ENCODE measurements at regions not wholly inside any gene's neighbourhood (a gene's known extent, or its start where the extent isn't known, plus 50 kb on each side); places are given as distances from the start of the nearest gene placed in this dataset.

DNA sequence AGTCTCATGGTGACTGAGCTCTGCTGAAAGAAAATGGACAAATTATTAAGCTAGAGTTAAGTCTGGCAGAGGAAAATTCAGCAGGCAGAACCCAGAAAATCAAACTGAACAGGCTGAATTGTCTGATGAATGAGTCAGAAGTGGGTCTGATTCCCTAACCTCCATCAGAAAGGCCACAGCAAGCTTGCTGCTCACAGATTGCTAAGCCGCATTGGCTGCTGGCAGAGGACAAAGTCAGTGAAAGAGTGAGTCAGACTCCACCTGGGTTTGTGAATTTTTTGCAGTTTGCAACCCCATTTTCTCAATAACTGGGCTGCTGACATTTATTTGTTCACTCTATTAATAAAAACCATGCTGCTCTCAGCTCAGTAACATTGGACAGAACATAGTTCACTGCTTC is 191.3 kb downstream of the EPM2A start (continued):
- TF ChIP-seq CHD7 (IDR thresholded peaks at IDR 0.05; ENCODE audit: insufficient replicate concordance, low read length) (no peak), CTBP2 (IDR thresholded peaks at IDR 0.05; ENCODE audit: borderline replicate concordance, insufficient read depth, insufficient read length, low read length) (no peak), POLR2A (IDR thresholded peaks at IDR 0.05; ENCODE audit: control extremely low read depth in 1 of 2, low read depth in 2 of 2, low read length in 2 of 2) (no peak), EGR1 (IDR thresholded peaks at IDR 0.05; ENCODE audit: borderline replicate concordance, low read depth, low read length) (no peak)

All from H1 (cell line).